ENCODE measurements at regions not wholly inside any gene's neighbourhood (a gene's known extent, or its start where the extent isn't known, plus 50 kb on each side); places are given as distances from the start of the nearest gene placed in this dataset.
A peak's percentile ranks its signal among the peaks of the same experiment; 100 is the strongest.

- H4K20me1 ChIP-seq (replicated peaks; ENCODE audit: insufficient read depth), result no peaks in the 10 kb centered on the region
- ATAC-seq (peak; percentile 81), DNase-seq (ENCODE audit: low spot score) (peak; percentile 8)
- no peaks in the 10 kb centered on the region for H3K36me3 ChIP-seq (ENCODE audit: insufficient read depth)
- peak overlapping the region; percentile 0; the same call in 1 of the 2 replicates for H2AFZ ChIP-seq
- H3K79me2 ChIP-seq (replicated peaks; ENCODE audit: insufficient read depth), result no peaks in the 10 kb centered on the region
- no peaks in the 10 kb centered on the region for H3K27me3 ChIP-seq (ENCODE audit: insufficient read depth)
- H3K4me1 Mint-ChIP-seq, result no peaks in the 10 kb centered on the region; the same call in 2 of the 3 replicates
- H3K4me1 ChIP-seq (ENCODE audit: insufficient read depth), result no peaks in the 10 kb centered on the region
- H3K4me2 ChIP-seq, result no peak overlapping the region
- no peaks in the 10 kb centered on the region for H3K36me3 Mint-ChIP-seq (ENCODE audit: low read depth)
- TF ChIP-seq ZNF114 (CRISPR knock-in tag; IDR thresholded peaks at IDR 0.05) (no peak), JUNB (IDR thresholded peaks at IDR 0.05; ENCODE audit: unreplicated experiment) (no peak), REST (IDR thresholded peaks at IDR 0.05; ENCODE audit: unreplicated experiment) (no peak), ETS1 (IDR thresholded peaks at IDR 0.05) (no peak), CTCF (conservative IDR thresholded peaks at IDR 0.05; ENCODE audit: low read depth in 2 of 2) (no peak), POLR2AphosphoS5 (IDR thresholded peaks at IDR 0.05; ENCODE audit: low read depth) (no peak), EZH2 (IDR thresholded peaks at IDR 0.05; ENCODE audit: low read depth, unreplicated experiment) (no peak), ZNF462 (CRISPR knock-in tag; IDR thresholded peaks at IDR 0.05) (no peak), CREB1 (CRISPR knock-in tag; IDR thresholded peaks at IDR 0.05; ENCODE audit: low read depth) (no peak), STAT1 (IDR thresholded peaks at IDR 0.05; ENCODE audit: unreplicated experiment) (no peak), ZNF331 (CRISPR knock-in tag; IDR thresholded peaks at IDR 0.05; ENCODE audit: low read depth) (no peak), NANOG (IDR thresholded peaks at IDR 0.05; ENCODE audit: borderline replicate concordance) (no peak), EZH2phosphoT487 (IDR thresholded peaks at IDR 0.05; ENCODE audit: unreplicated experiment) (no peak)
- H3K4me3 ChIP-seq, result no peak overlapping the region
- H3K9me3 Mint-ChIP-seq, result no peaks in the 10 kb centered on the region
- no peak overlapping the region for H3K4me3 Mint-ChIP-seq
- no peaks in the 10 kb centered on the region for H3K9me2 ChIP-seq (ENCODE audit: insufficient read depth)
- no peaks in the 10 kb centered on the region for H3F3A ChIP-seq (replicated peaks; ENCODE audit: low read depth)
- H3K27ac Mint-ChIP-seq, result no peak overlapping the region; the same call in 1 of the 2 replicates
- no peak overlapping the region for H3K27ac ChIP-seq (ENCODE audit: low read depth)
- H3K27me3 Mint-ChIP-seq (ENCODE audit: insufficient read depth, low read depth, poor library complexity), result no peaks in the 10 kb centered on the region
Observed at GRCh38 chr16:60788631-60789030, 1247.6 kb downstream of the CDH8 start.
